ENCODE measurements at regions not wholly inside any gene's neighbourhood (a gene's known extent, or its start where the extent isn't known, plus 50 kb on each side); places are given as distances from the start of the nearest gene placed in this dataset.

DNA sequence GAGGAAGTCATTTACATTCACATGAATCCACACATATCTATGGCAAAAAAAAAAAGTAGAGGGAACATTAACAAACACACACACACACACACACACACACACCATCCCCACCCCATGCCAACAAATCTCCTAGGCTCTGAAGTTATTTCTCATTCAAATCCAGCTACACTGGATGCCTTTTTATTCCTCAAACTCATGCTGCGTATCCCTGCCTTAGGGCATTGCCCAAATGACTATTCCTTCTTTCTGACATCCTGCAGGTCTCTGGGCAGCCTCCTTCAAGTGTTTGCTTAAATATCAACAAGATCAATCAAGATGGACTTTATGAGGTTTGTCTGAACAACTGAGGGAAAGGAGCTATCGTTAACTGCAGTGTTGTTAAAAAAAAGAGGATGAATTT lies 106.5 kb upstream of the FAM9A start:
- H3K4me3 ChIP-seq (ENCODE audit: low read depth, low read length), result no peak overlapping the region
- TF ChIP-seq, protein P1, sequence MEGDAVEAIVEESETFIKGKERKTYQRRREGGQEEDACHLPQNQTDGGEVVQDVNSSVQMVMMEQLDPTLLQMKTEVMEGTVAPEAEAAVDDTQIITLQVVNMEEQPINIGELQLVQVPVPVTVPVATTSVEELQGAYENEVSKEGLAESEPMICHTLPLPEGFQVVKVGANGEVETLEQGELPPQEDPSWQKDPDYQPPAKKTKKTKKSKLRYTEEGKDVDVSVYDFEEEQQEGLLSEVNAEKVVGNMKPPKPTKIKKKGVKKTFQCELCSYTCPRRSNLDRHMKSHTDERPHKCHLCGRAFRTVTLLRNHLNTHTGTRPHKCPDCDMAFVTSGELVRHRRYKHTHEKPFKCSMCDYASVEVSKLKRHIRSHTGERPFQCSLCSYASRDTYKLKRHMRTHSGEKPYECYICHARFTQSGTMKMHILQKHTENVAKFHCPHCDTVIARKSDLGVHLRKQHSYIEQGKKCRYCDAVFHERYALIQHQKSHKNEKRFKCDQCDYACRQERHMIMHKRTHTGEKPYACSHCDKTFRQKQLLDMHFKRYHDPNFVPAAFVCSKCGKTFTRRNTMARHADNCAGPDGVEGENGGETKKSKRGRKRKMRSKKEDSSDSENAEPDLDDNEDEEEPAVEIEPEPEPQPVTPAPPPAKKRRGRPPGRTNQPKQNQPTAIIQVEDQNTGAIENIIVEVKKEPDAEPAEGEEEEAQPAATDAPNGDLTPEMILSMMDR (IDR thresholded peaks at IDR 0.05; ENCODE audit: borderline replicate concordance, insufficient read depth, low read depth, low read length), result no peak

DNA sequence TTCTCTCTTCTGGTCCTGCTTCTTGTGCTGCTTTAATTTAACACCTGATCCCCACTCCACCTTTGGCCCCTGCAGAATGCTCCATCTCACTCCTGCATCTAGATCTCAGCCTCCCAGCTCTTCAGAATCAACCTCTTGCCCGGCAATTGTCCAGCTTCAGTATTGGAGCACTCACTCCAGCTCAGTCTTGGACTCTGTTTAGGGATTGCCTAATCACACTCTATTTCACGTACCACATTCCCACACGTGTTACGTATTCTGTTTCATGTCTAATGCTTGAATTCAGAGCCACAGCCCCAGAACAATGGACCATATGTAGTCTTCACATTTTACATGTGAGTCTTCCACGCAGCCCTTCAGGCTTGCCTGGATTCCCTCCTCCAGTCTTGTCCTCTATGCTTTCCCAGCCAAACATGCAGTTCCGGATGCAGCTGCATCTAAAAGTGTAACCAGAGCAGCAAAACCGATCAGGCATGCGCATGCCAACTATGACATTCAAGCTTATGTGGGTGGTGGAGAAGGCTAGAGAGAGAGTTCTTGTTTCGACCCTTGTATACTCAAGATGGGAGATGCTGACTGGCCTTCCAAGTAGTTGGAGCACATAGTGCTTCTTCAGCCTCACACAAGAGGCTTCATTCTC lies 105.2 kb upstream of the FAM9A start:
- no peak overlapping the region for H3K4me3 ChIP-seq (ENCODE audit: low read depth, low read length)
- TF ChIP-seq, protein P1 (IDR thresholded peaks at IDR 0.05; ENCODE audit: borderline replicate concordance, insufficient read depth, low read depth, low read length), result no peak

DNA sequence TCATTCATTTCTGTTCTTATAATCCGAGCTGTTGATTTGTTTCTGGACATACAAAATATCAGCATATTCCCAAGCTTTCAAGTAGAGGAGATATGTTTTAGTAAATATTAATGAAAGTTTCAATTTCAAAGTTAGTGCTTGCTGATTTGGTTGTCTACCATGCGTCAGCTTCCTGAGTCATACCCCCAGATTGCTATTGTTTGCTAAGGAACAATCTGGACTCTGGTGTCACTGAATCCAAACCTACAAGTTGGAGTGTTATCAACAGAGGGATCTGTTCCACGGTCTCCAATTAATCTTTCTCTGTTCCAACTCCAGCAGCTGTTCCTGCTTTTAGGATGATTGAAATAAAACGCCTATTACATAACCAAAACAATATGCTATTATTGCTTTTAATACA lies 96.1 kb upstream of the FAM9A start:
- no peak overlapping the region for H3K4me3 ChIP-seq (ENCODE audit: low read depth, low read length)
- TF ChIP-seq, protein P1 (IDR thresholded peaks at IDR 0.05; ENCODE audit: borderline replicate concordance, insufficient read depth, low read depth, low read length), result no peak

DNA sequence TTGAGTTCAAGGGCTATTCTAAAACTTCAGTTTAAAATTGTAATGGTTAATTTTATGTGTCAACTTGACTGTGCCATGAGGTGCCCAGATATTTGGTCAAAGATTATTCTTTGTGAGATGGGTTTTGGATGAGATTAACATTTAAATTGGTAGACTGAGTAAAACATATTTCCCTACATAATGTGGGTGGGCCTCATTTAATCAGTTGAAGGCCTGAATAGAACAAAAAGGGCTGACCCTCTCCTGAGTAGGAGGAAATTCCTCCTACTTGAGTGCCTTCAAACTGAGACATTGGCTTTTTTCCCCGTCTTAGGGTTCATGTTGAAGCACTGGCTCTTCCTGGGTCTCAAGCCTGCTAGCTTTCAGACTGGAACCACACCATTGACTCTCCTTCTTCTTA lies 89.6 kb upstream of the FAM9A start:
- TF ChIP-seq, protein P1 (IDR thresholded peaks at IDR 0.05; ENCODE audit: borderline replicate concordance, insufficient read depth, low read depth, low read length), result no peak
- H3K4me3 ChIP-seq (ENCODE audit: low read depth, low read length), result no peak overlapping the region

DNA sequence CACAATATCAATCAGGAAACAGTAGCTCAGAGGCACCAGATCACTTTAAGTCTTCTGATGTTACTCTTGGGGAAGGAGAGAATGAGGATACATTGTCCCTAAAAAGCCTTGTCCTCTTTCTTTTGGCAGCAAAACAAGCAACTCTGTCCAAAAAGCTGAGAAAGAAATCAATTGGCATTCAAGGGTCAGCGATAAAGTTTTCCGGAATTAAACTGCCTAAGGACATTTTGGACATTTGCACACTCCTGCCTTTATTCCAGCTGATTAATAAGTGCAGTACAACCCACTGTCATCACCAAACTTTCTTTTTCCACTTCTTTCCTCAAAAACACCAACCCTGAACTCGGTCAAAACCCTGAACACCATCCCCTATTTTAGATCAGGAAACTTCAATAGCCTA lies 85.8 kb upstream of the FAM9A start:
- TF ChIP-seq, protein P1 (IDR thresholded peaks at IDR 0.05; ENCODE audit: borderline replicate concordance, insufficient read depth, low read depth, low read length), result no peak
- no peak overlapping the region for H3K4me3 ChIP-seq (ENCODE audit: low read depth, low read length)

DNA sequence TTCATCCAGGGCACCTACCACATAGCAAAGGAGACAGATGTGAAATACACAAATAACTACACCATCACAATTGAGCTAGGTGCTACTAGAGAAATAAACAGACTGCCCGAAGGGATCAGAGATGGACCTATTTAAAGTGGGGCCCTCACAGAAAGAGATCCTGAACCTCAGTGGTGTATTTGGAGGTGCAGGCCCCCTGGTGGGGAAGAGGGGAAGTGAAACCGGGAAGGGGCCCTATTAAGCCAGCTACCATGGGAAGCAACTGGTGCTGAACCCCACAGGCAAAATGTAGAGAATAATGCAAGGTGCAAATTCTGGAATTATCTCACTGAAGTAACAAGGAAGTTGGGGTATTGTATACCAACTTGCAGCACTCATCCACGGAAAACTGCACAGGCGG lies 78.6 kb upstream of the FAM9A start:
- H3K4me3 ChIP-seq (ENCODE audit: low read depth, low read length), result no peak overlapping the region
- TF ChIP-seq, protein P1 (IDR thresholded peaks at IDR 0.05; ENCODE audit: borderline replicate concordance, insufficient read depth, low read depth, low read length), result peak; percentile 80

DNA sequence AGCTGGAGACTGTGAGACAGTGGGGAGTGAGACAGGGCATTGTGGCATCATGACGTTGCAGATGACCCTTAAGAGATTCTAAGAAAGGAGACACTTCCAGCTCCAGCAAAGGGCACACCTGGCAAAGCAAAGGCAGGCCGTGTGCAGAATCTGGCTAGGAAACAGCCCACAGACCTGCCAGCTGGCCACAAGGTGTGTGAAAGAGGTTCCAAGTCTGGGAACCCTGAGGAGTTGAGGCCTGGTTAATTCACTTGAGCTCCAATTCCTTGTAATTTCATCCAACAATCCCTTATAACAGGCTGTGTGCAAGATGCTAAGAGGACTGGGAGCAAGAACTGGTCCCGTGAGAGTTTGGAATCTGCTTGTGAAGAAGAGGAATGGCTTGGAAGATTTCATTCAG lies 72.8 kb upstream of the FAM9A start:
- TF ChIP-seq, protein P1 (IDR thresholded peaks at IDR 0.05; ENCODE audit: borderline replicate concordance, insufficient read depth, low read depth, low read length), result no peak
- H3K4me3 ChIP-seq (ENCODE audit: low read depth, low read length), result no peak overlapping the region

Data from GM12875 (cell line).